CD1c-positive myeloid dendritic cell (primary cell): ENCODE measurements at regions not wholly inside any gene's neighbourhood (a gene's known extent, or its start where the extent isn't known, plus 50 kb on each side); places are given as distances from the start of the nearest gene placed in this dataset.

Experiments used
- DNase-seq: peaks from one replicate; pipeline ENCODE4 v3.0.0-alpha.2; 2016; ENCODE audit errors: extremely low spot score

DNA sequence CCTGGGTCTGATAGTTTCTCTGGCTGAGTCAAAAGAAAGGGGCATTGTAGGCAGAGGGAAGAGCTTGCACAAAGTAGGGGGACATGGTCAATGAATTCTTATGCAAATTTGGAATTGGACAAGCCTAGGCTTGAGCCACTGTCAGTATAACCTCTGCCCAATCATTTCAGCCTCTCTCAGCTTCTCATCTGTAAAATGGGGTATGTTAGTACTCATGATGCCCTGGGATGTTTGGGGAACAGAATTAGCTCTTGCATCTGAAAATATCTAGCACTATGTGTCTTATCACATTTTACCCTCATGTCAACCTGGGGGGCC lies 148.6 kb downstream of the DHX35 start:
- DNase-seq, result no peak

DNA sequence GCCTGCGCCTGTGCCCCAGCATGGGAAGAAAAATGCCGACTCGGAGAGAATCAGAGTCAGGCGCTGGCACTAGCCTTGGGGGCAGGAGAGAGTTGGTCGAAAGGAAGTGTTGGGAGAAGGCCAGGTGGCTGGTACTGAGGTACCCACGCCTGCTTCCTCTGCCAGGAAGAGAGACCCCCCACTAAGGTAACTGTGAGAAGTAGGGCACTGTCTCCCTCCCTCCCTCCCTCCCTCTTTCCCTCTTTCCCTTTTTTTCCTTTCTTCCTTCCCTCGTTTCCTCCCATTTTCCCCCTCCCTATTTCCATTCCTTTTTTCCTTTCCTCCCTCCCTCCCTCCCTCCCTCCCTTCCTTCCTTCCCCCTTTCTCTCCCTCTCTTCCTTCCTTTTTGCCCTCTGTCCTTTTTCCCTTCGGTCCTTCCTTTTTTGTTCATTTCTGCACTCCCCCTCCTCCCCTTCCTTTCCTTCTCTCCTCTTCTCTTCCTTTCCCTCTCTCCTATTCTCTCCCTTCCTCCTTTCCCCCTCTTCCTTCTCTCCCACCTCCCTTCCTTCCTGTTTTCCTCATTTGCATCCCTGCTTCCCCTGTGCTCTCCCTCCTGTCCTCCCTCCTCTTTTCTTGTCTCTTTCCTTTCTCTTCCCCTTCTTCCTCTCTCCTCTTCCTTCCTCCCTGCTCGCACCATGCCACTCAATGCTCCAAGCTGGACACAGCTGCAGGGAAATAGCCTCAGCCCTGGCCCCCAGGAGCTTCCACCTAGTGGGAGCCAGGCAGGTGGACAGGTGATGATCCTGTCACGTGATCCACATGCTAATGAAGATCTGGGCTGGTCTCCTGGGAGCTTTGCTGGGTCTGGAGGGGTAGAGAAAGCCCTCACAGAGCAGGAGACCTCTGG lies 148.0 kb downstream of the DHX35 start:
- no peak for DNase-seq

DNA sequence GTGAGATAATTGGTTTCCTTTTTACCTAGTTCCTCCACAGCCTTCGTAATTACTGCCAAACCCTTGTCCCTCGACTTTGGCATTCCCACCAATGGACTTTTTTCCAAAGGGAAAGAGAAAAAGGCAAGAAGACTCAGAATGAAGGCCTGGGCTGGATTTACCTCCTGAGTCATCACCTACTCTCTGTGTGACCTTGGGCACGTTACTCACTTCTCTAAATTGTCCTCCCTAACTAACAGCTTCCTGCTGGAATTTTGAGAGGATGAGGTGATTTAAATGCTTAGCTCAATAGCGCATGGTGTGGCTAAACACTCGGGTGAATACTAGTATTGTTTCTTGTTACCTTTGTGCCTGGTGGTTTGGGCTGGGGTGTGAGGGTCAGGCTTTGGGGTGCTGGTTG lies 146.6 kb downstream of the DHX35 start:
- no peak for DNase-seq

DNA sequence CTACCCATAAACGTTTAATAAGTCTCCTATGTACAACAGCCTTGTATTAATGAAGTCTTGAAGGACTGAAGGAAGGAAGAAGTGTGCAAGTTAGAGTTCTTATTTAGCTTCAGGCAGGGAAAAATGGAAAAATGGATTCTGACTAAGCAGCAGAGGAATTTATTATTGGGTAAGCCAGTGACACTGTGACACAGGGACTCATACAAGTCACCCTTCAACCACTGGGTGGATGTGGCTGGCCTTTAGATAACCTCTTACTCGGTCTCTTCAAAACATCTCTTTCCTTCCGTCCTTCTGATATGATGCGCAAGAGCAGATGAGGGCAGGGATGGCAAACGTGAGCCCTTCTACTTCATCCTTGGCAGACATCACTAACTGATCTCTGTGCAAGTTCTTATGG lies 145.6 kb downstream of the DHX35 start:
- DNase-seq, result no peak

DNA sequence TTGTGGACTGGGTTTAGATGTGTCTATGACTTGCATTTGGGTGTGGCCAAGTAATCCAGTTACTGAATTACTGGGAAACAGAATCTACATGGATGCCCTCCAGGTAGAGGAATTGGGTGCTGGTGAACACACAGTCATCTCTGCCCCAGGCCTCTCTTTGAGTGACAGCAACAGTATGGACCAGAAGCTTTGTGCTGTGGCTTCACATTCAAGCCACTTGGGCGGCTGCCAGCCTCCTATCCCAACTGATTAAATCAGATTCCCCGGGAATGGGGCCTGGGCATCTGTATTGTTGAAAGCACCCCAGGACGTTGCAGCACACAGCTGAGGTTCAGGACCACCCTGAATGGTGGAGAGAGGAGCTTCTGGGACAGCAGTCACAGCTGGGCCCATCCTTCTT lies 144.6 kb downstream of the DHX35 start:
- DNase-seq, result no peak

DNA sequence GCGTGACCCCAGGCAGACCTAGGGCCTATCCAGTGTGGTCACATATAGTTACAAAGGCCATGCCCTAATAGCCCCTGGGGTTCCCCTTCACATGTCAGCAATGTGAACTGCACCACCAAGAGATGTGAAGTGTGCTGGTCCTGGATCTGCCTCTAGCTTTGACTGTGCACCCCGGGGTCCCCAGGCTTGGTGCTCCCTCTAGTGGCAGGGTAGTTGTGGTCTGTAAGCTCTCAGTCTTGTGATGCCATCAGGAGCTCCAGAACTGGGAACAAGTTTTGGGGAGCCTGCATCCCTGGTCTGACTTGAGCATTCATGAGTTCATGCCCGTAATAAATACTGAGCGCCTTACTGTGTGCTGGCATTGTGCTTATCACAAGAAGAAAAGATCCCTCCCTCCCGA lies 143.4 kb downstream of the DHX35 start:
- no peak for DNase-seq

DNA sequence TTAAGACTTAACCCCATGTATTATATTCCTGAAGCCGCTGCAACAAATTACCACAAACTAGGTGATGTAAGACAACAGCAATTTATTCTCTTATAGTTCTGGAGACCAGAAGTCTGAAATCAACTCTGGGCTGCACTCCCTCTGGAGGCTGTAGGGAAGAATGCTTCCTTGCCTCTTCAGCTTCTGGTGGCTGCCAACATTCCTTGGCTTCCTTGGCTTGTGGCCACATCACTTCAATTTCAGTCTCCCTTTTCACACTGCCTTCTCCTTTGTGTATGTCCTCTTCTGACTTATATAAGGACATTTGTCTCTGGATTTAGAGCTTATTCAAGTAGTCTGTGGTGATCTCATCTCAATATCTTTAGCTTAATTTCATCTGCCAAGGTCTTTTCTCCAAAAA lies 141.6 kb downstream of the DHX35 start:
- DNase-seq, result no peak

DNA sequence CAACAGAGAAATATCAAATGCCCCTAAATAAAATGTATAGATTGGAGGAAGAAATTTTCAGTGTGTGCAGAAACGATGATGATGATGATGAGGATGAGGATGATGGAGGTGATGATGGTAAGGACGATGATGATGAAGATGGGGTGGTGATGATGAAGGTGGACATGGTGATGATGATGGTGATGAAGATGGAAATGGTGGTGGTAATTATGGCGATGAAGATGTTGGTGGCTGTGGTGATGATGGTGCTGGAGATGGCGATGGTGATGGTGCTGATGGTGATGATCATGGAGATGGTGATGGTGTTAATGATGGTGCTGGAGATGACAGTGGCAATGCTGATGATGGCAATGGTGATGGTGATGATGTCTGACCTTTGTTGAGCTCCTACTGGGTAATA lies 141.2 kb downstream of the DHX35 start:
- DNase-seq, result no peak

DNA sequence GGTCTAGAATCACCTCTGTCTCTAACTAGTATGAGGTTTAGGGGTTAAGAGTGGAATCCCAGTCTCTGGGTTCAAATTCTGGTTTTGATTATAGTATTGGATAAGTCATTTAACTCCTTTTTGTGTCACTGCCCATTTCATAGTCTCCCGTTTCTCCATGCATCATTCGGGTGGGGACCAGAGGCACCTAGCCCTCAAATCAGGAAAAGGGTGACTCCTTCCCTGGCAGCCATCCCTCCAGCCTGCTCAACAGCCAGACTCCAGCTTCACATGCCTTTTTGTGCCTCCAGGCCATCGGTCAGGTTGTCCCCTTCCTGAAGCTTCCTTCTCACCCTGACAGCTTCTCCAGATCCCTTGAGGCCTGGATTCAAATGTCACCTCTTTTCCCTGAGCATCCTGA lies 139.8 kb downstream of the DHX35 start:
- no peak for DNase-seq

DNA sequence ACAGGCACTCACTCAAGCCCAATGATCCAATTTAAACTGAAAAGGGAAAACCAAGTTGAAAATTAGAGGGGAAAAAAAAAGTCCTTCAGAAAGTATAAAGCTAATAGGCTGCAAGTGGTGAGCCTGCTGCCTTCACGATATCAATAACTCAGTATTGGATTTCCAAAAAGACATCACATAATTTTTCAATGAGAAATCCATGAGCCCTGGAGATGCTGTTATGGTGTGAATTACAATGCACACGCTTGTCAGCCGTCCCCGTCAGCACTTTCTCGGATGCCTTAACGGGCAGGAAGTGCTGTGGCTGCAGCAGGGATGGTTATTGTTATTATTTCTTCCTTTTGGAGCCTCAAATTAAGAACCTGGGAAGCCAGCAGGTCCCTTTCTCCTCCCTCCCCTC lies 138.5 kb downstream of the DHX35 start:
- no peak for DNase-seq

DNA sequence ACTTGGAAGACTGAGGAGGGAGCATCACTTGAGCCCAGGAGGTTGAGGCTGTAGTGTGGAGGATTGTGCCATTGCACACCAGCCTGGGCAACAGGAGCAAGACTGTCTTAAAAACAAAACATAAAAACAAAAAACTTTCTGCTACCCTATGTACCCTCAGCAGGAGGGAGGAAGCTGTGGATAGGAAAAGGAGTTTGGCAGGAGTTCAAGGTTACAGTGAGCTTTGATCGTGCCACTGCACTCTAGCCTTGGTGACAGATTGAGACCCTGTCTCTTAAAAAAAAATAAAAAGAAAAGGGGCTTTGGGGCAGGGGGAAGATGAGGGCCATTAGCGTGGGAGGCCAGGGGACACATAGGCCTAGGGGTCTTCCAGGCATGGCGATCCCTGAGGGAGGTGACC lies 135.7 kb downstream of the DHX35 start:
- no peak for DNase-seq

DNA sequence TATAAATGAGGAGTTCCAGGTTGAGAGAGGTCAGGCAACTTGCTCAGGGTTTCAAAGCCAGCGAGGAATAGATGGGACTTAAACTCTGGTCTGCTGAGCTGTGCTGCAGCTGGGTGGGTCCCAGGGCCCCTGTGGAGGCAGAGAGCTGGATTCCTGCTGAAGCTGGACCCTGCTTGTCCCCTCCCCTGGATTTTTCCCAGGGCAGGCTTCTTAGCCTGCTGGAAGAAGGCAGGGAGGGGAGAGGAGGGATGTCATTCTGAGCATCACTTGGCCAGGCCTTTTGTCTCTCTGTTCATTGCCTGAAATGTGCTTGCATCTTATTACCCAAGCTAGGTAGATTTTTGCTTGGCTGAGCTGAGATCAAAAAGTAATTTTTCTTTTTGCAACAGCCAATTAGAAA lies 133.7 kb downstream of the DHX35 start:
- no peak for DNase-seq

DNA sequence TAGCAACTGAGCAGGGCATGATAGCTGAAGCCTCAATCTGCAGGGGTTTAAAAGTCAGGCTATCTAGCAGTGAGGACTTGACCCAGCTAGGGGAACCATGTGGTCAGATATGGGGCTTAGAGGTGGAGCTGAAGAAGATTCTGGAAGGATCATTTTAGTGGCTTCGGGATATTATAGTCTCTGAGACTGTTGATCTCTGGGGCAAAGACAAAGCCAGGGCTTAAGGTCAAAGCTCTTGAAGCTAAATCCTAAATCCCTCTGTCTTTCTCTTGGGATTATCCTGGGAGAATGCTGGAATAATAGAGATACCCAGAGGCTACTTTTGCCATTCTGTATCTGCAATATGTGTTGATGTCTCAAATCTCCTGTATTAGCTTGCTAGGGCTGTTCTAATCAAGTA lies 132.2 kb downstream of the DHX35 start:
- DNase-seq, result no peak

DNA sequence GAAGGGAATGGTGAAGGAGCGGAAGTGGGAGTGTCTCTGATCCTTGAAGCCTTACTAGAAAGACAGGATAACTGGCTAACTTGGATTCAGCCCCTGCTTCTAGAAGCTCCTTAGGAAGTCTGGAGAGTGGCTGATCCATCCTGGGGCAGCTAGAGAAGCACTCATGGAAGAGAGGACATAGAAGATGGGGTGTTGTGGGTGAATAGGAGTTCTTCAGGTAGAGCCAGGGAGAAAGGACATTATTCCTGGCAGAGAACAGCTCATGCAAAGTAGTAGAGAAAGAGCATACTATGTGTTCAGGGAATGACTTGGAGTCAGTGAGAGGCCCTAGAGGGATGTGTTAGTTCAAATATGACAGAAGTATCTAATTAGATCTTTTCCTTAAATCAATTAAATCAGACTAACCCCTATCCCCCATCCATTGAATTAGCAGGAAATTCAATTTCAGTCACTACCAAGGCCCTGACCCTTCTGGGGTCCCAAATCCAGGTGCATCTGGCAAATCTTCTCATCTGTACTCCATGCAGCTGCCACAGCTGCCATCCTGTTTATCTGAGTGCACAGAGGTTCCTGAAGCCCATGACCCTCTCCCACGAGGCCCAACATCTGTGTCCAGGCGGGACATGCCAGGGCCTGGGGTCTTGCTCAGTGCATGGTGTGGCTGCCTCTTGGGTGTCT lies 130.7 kb downstream of the DHX35 start:
- no peak for DNase-seq

DNA sequence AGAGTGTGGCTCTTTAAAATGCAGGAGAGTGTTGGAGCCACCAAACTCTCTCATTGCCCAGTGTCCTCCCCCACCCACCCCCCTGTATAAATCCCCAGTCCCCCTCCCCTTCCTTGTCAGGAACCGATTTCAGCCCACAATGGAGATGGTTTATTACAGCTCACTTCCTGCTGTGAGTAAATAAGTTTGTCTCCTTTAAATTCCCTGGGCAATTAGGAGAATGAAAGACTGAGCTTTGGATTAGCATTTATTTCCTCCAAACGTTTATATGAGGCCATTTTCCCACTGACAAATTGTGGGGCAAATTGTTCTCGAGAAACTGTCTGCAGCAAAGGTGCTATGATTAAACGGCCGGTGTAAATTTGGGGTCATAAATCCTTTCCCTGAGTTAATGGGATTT lies 128.8 kb downstream of the DHX35 start:
- no peak for DNase-seq

DNA sequence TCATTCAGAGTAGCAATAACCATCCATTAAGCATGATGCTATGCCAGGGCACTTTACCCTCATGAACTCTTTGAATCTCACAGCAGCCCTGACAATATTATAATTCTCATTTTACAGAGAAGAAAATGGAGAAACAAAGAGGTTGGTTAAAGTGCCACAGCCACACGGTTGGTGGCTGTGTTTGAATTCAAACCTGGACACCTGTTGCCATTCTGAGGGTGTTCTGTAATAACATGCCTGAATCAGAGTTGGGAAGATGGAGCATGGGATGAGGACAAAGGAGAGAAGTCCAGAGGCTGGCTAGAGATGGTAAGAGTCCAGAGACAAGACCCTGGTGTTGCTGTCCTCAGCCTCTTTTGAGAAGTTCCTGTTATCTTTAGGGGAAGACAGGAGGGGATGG lies 127.7 kb downstream of the DHX35 start:
- no peak for DNase-seq
